LHCN-M2 (cell line): ENCODE measurements at regions not wholly inside any gene's neighbourhood (a gene's known extent, or its start where the extent isn't known, plus 50 kb on each side); places are given as distances from the start of the nearest gene placed in this dataset.
"Not testable (repeated sequence)": the region's sequence is repeated elsewhere in the genome, so short reads cannot be mapped to it uniquely, and the experiment has no call there.

ENCODE experiments used
- DNase-seq: peaks from one replicate; pipeline ENCODE4 v3.0.0-alpha.2; 2012; ENCODE audit warnings: low read depth

- DNase-seq: not testable (repeated sequence)
These were observed 149.0 kb downstream of the LAT start for GRCh38 chr16:29133681-29134430.

GRCh38 chr16:29132869-29133268 lies 148.0 kb downstream of the LAT start:
- not testable (repeated sequence) for DNase-seq

- not testable (repeated sequence) for DNase-seq
These were observed 147.6 kb downstream of the LAT start for GRCh38 chr16:29132444-29132843.

- DNase-seq: not testable (repeated sequence)
These were observed 146.3 kb downstream of the LAT start for GRCh38 chr16:29130901-29131851.

GRCh38 chr16:29130131-29130711 lies 145.4 kb downstream of the LAT start:
- DNase-seq: not testable (repeated sequence)

- not testable (repeated sequence) for DNase-seq
These were observed 144.7 kb downstream of the LAT start for GRCh38 chr16:29129458-29130038.

GRCh38 chr16:29128732-29129457 lies 144.0 kb downstream of the LAT start:
- DNase-seq: not testable (repeated sequence)

- not testable (repeated sequence) for DNase-seq
These were observed 143.1 kb downstream of the LAT start for GRCh38 chr16:29127806-29128420.

- DNase-seq: no peak
These were observed 141.8 kb downstream of the LAT start for GRCh38 chr16:29126616-29127015.

GRCh38 chr16:29126057-29126494 lies 141.2 kb downstream of the LAT start:
- no peak for DNase-seq

- no peak for DNase-seq
These were observed 140.0 kb downstream of the LAT start for GRCh38 chr16:29124828-29125227.

GRCh38 chr16:29124162-29124561 lies 139.3 kb downstream of the LAT start:
- DNase-seq: not testable (repeated sequence)

- DNase-seq: peak; percentile 3
These were observed 135.8 kb downstream of the LAT start for GRCh38 chr16:29120680-29121079.

GRCh38 chr16:29118301-29118957 lies 133.6 kb downstream of the LAT start:
- not testable (repeated sequence) for DNase-seq

- no peak for DNase-seq
These were observed 132.8 kb downstream of the LAT start for GRCh38 chr16:29117631-29118030.

- DNase-seq: no peak
These were observed 132.1 kb downstream of the LAT start for GRCh38 chr16:29116980-29117379.

- not testable (repeated sequence) for DNase-seq
These were observed 131.4 kb downstream of the LAT start for GRCh38 chr16:29116207-29116606.

- DNase-seq: not testable (repeated sequence)
These were observed 130.9 kb downstream of the LAT start for GRCh38 chr16:29115802-29116141.

- peak; percentile 46 for DNase-seq
These were observed 130.3 kb downstream of the LAT start for GRCh38 chr16:29114989-29115801.
